ENCODE measurements at regions not wholly inside any gene's neighbourhood (a gene's known extent, or its start where the extent isn't known, plus 50 kb on each side); places are given as distances from the start of the nearest gene placed in this dataset.

GRCh38 chr10:113274176-113274829, 278.6 kb upstream of the HABP2 start:
- TF ChIP-seq EZH2 (IDR thresholded peaks at IDR 0.05; ENCODE audit: borderline replicate concordance, low read depth, low read length, poor library complexity, severe bottlenecking) (no peak), CTCF (conservative IDR thresholded peaks at IDR 0.05; ENCODE audit: low read depth, low read length) (no peak)
